Naive thymus-derived CD4-positive, alpha-beta T cell (primary cell): ENCODE measurements at regions not wholly inside any gene's neighbourhood (a gene's known extent, or its start where the extent isn't known, plus 50 kb on each side); places are given as distances from the start of the nearest gene placed in this dataset.

Experiments
- ATAC-seq: fragments of 150-1000 bp; cut with Tn5 transposase; 2 replicates; pipeline ENCODE4 v1.10.0; 2021; ENCODE audit warnings: mild to moderate bottlenecking, moderate library complexity
- CTCF ChIA-PET: fragments of 350-600 bp; sonication (Branson Sonifier 250); formaldehyde crosslinking; loops from one replicate; lab custom pipeline; 2021; ENCODE audit warnings: antibody characterized with exemption; lab: Charles Lee
- POLR2A ChIA-PET: fragments of 350-600 bp; sonication (Branson Sonifier 250); formaldehyde crosslinking; loops from one replicate; lab custom pipeline; 2021; ENCODE audit warnings: antibody characterized with exemption, inconsistent platforms; lab: Charles Lee
- DNase-seq, 9 donors: peaks; one replicate each; pipeline versions ENCODE4 v3.0.0 to v3.0.0-alpha.2; 2020 to 2022; ENCODE audit warnings: mixed read lengths in 1 of 9
- H3K27ac ChIP-seq: one replicate; pipeline ENCODE4 v1.7.0; 2013; ENCODE audit warnings: mild to moderate bottlenecking, low read depth, low read length, moderate library complexity
- H3K27me3 ChIP-seq, 2 donors: one replicate each; pipeline ENCODE4 v1.7.0; 2013; ENCODE audit warnings: low read length in 2 of 2, mild to moderate bottlenecking in 2 of 2, moderate library complexity in 2 of 2; ENCODE audit not compliant: control insufficient read depth in 2 of 2, insufficient read depth in 2 of 2
- H3K36me3 ChIP-seq, 3 experiments: 1 replicate in 2 of 3; 2 replicates in 1 of 3; pipeline ENCODE4 v1.7.0; 2013; ENCODE audit warnings: low read length in 3 of 3, mild to moderate bottlenecking in 3 of 3, moderate library complexity in 1 of 3; ENCODE audit not compliant: insufficient read depth in 3 of 3, control insufficient read depth in 2 of 3
- H3K4me1 ChIP-seq, 2 donors: one replicate each; pipeline ENCODE4 v1.7.0; 2013; ENCODE audit warnings: low read length in 2 of 2, mild to moderate bottlenecking in 2 of 2, moderate library complexity in 1 of 2; ENCODE audit not compliant: control insufficient read depth in 2 of 2, insufficient read depth in 2 of 2
- H3K4me3 ChIP-seq: 2 replicates; pipeline ENCODE4 v1.7.0; 2013; ENCODE audit warnings: mild to moderate bottlenecking, low read length
- H3K9me3 ChIP-seq, 3 experiments: 1 replicate in 2 of 3; 2 replicates in 1 of 3; pipeline ENCODE4 v1.7.0; 2013; ENCODE audit warnings: low read length in 3 of 3; ENCODE audit not compliant: control insufficient read depth in 2 of 3
- H3K27ac Mint-ChIP-seq, 9 donors: one replicate each; pipeline ENCODE4 v1.8.0; 2020 to 2022; ENCODE audit warnings: mixed read lengths in 9 of 9, mild to moderate bottlenecking in 8 of 9, moderate library complexity in 5 of 9, inconsistent platforms in 2 of 9
- H3K27me3 Mint-ChIP-seq, 5 donors: one replicate each; pipeline ENCODE4 v1.8.0; 2021 to 2022; ENCODE audit warnings: mixed read lengths in 5 of 5, mild to moderate bottlenecking in 1 of 5
- H3K36me3 Mint-ChIP-seq, 5 donors: one replicate each; pipeline ENCODE4 v1.8.0; 2020 to 2022; ENCODE audit warnings: mixed read lengths in 5 of 5, mild to moderate bottlenecking in 3 of 5, inconsistent platforms in 1 of 5
- H3K4me1 Mint-ChIP-seq, 7 donors: one replicate each; pipeline ENCODE4 v1.8.0; 2020 to 2022; ENCODE audit warnings: mixed read lengths in 7 of 7, mild to moderate bottlenecking in 3 of 7, inconsistent platforms in 1 of 7
- H3K4me3 Mint-ChIP-seq, 10 donors: one replicate each; pipeline ENCODE4 v1.8.0; 2020 to 2022; ENCODE audit warnings: mild to moderate bottlenecking in 10 of 10, mixed read lengths in 10 of 10, moderate library complexity in 6 of 10, inconsistent platforms in 2 of 10
- H3K9me3 Mint-ChIP-seq, 11 donors: one replicate each; pipeline ENCODE4 v1.8.0; 2020 to 2022; ENCODE audit warnings: mixed read lengths in 11 of 11, mild to moderate bottlenecking in 4 of 11, inconsistent platforms in 1 of 11, moderate library complexity in 1 of 11
- intact Hi-C, 2 donors: fragments of 100-400 bp; cut with micrococcal nuclease; formaldehyde crosslinking; loops; one replicate each; pipeline ENCODE4 v1.15.1; 2023

GRCh38 chr9:7289773-7290172, 509.8 kb downstream of the DMAC1 start:
- no peaks in the 10 kb centered on the region for H3K4me1 Mint-ChIP-seq
- CTCF ChIA-PET: no interaction called here
- Histone ChIP-seq H3K36me3 (no peaks in the 10 kb centered on the region), H3K9me3 (no peaks in the 10 kb centered on the region), H3K4me3 (no peak overlapping the region), H3K27me3 (no peaks in the 10 kb centered on the region), H3K4me1 (no peaks in the 10 kb centered on the region), H3K27ac (no peak overlapping the region)
- DNase-seq (no peak), ATAC-seq (no peak)
- POLR2A ChIA-PET: no interaction called here
- intact Hi-C loops: no loop called here
- H3K4me3 Mint-ChIP-seq: no peak overlapping the region
- no peaks in the 10 kb centered on the region for H3K36me3 Mint-ChIP-seq
- H3K27ac Mint-ChIP-seq: no peak overlapping the region
- H3K27me3 Mint-ChIP-seq: peaks cover 10 to 31% (median 14%) of the 10 kb centered on the region in 5 donors
- peaks cover 0 to 3% (median 0%) of the 10 kb centered on the region in 11 donors for H3K9me3 Mint-ChIP-seq

GRCh38 chr9:7287986-7288385, 511.6 kb downstream of the DMAC1 start:
- H3K27me3 ChIP-seq: no peaks in the 10 kb centered on the region
- intact Hi-C loops: no loop called here
- H3K9me3 ChIP-seq: no peaks in the 10 kb centered on the region
- no peaks in the 10 kb centered on the region for H3K36me3 ChIP-seq
- no peaks in the 10 kb centered on the region for H3K4me1 Mint-ChIP-seq
- no peak overlapping the region for H3K27ac Mint-ChIP-seq
- no peak overlapping the region for H3K4me3 Mint-ChIP-seq
- H3K4me3 ChIP-seq: no peak overlapping the region
- H3K36me3 Mint-ChIP-seq: no peaks in the 10 kb centered on the region
- no peak for ATAC-seq
- H3K27me3 Mint-ChIP-seq: peaks cover 11 to 31% (median 14%) of the 10 kb centered on the region in 5 donors
- DNase-seq: no peak
- no peaks in the 10 kb centered on the region for H3K4me1 ChIP-seq
- CTCF ChIA-PET: no interaction called here
- POLR2A ChIA-PET: no interaction called here
- H3K27ac ChIP-seq: no peak overlapping the region
- H3K9me3 Mint-ChIP-seq: peaks cover 0 to 4% (median 0%) of the 10 kb centered on the region in 11 donors

- DNase-seq (no peak), ATAC-seq (no peak)
- Mint-ChIP-seq H3K4me1 (no peaks in the 10 kb centered on the region), H3K36me3 (peaks cover 0 to 4% (median 0%) of the 10 kb centered on the region in 5 donors), H3K27ac (no peak overlapping the region), H3K4me3 (no peak overlapping the region), H3K27me3 (peaks cover 10 to 36% (median 17%) of the 10 kb centered on the region in 5 donors), H3K9me3 (peaks cover 0 to 5% (median 3%) of the 10 kb centered on the region in 11 donors)
- no peak overlapping the region for H3K27ac ChIP-seq
- no peaks in the 10 kb centered on the region for H3K9me3 ChIP-seq
- H3K36me3 ChIP-seq: no peaks in the 10 kb centered on the region
- ChIA-PET POLR2A (no interaction called here), CTCF (no interaction called here)
- H3K27me3 ChIP-seq: no peaks in the 10 kb centered on the region
- no peak overlapping the region for H3K4me3 ChIP-seq
- no peaks in the 10 kb centered on the region for H3K4me1 ChIP-seq
- intact Hi-C loops: no loop called here
Observed at GRCh38 chr9:7287065-7287464, 512.5 kb downstream of the DMAC1 start.

GRCh38 chr9:7286101-7286500, 513.5 kb downstream of the DMAC1 start:
- ATAC-seq (no peak), DNase-seq (no peak)
- peaks cover 10 to 37% (median 20%) of the 10 kb centered on the region in 5 donors for H3K27me3 Mint-ChIP-seq
- intact Hi-C loops: no loop called here
- no peaks in the 10 kb centered on the region for H3K36me3 ChIP-seq
- no peak overlapping the region for H3K27ac Mint-ChIP-seq
- H3K4me3 ChIP-seq: no peak overlapping the region
- no peaks in the 10 kb centered on the region for H3K9me3 ChIP-seq
- H3K27ac ChIP-seq: no peak overlapping the region
- ChIA-PET CTCF (no interaction called here), POLR2A (no interaction called here)
- H3K4me1 ChIP-seq: no peaks in the 10 kb centered on the region
- no peaks in the 10 kb centered on the region for H3K27me3 ChIP-seq
- peaks cover 0 to 6% (median 0%) of the 10 kb centered on the region in 5 donors for H3K36me3 Mint-ChIP-seq
- H3K4me3 Mint-ChIP-seq: no peak overlapping the region
- no peaks in the 10 kb centered on the region for H3K4me1 Mint-ChIP-seq
- H3K9me3 Mint-ChIP-seq: peaks cover 0 to 9% (median 4%) of the 10 kb centered on the region in 11 donors

GRCh38 chr9:7285199-7285598, 514.4 kb downstream of the DMAC1 start:
- POLR2A ChIA-PET: no interaction called here
- Mint-ChIP-seq H3K4me1 (no peaks in the 10 kb centered on the region), H3K4me3 (no peak overlapping the region), H3K27me3 (peaks cover 15 to 38% (median 22%) of the 10 kb centered on the region in 5 donors), H3K27ac (no peak overlapping the region), H3K9me3 (peaks cover 0 to 18% (median 9%) of the 10 kb centered on the region in 11 donors), H3K36me3 (peaks cover 0 to 6% (median 0%) of the 10 kb centered on the region in 5 donors)
- DNase-seq (no peak), ATAC-seq (no peak)
- CTCF ChIA-PET: no interaction called here
- Histone ChIP-seq H3K36me3 (no peaks in the 10 kb centered on the region), H3K4me1 (no peaks in the 10 kb centered on the region), H3K4me3 (no peak overlapping the region), H3K27me3 (no peaks in the 10 kb centered on the region), H3K27ac (no peak overlapping the region), H3K9me3 (no peaks in the 10 kb centered on the region)
- intact Hi-C loops: no loop called here

GRCh38 chr9:7284517-7284916, 515.1 kb downstream of the DMAC1 start:
- H3K9me3 Mint-ChIP-seq: peaks cover 0 to 21% (median 10%) of the 10 kb centered on the region in 11 donors
- no peaks in the 10 kb centered on the region for H3K9me3 ChIP-seq
- H3K4me1 ChIP-seq: no peaks in the 10 kb centered on the region
- no peaks in the 10 kb centered on the region for H3K27me3 ChIP-seq
- H3K36me3 ChIP-seq: no peaks in the 10 kb centered on the region
- H3K36me3 Mint-ChIP-seq: peaks cover 0 to 6% (median 0%) of the 10 kb centered on the region in 5 donors
- no peaks in the 10 kb centered on the region for H3K4me1 Mint-ChIP-seq
- ATAC-seq (no peak), DNase-seq (no peak)
- no peak overlapping the region for H3K4me3 Mint-ChIP-seq
- H3K27ac Mint-ChIP-seq: no peak overlapping the region
- intact Hi-C loops: no loop called here
- H3K27ac ChIP-seq: no peak overlapping the region
- H3K27me3 Mint-ChIP-seq: peaks cover 15 to 36% (median 22%) of the 10 kb centered on the region in 5 donors
- H3K4me3 ChIP-seq: no peak overlapping the region
- CTCF ChIA-PET: no interaction called here
- POLR2A ChIA-PET: no interaction called here

- H3K27me3 Mint-ChIP-seq: peaks cover 15 to 33% (median 22%) of the 10 kb centered on the region in 5 donors
- ATAC-seq: no peak
- POLR2A ChIA-PET: interaction anchor here (0.7 kb wide), 1 partner anchor 11 kb away, joined by 4 read pairs; no protein-coding TSS in a partner anchor
- no peak overlapping the region for H3K4me3 ChIP-seq
- intact Hi-C loops: no loop called here
- H3K9me3 ChIP-seq: no peaks in the 10 kb centered on the region
- no peak overlapping the region for H3K27ac Mint-ChIP-seq
- H3K9me3 Mint-ChIP-seq: peaks cover 0 to 22% (median 12%) of the 10 kb centered on the region in 11 donors
- H3K36me3 Mint-ChIP-seq: peaks cover 0 to 6% (median 0%) of the 10 kb centered on the region in 5 donors
- no peak overlapping the region for H3K4me3 Mint-ChIP-seq
- H3K27ac ChIP-seq: no peak overlapping the region
- H3K4me1 Mint-ChIP-seq: no peaks in the 10 kb centered on the region
- CTCF ChIA-PET: no interaction called here
- no peaks in the 10 kb centered on the region for H3K36me3 ChIP-seq
- no peak for DNase-seq
- H3K4me1 ChIP-seq: no peaks in the 10 kb centered on the region
- no peaks in the 10 kb centered on the region for H3K27me3 ChIP-seq
Observed at GRCh38 chr9:7284117-7284516, 515.5 kb downstream of the DMAC1 start.
